GM18511 (cell line): ENCODE measurements at regions not wholly inside any gene's neighbourhood (a gene's known extent, or its start where the extent isn't known, plus 50 kb on each side); places are given as distances from the start of the nearest gene placed in this dataset.

Source experiments
- ATAC-seq: cut with Tn5 transposase; IDR thresholded peaks from one replicate; pipeline ENCODE4 v1.9.1; 2021; ENCODE audit warnings: mild to moderate bottlenecking, moderate library complexity; ENCODE audit not compliant: unreplicated experiment

- ATAC-seq, result no peak
These were observed 125.1 kb upstream of the STT3B start for GRCh38 chr3:31407665-31408064.

DNA sequence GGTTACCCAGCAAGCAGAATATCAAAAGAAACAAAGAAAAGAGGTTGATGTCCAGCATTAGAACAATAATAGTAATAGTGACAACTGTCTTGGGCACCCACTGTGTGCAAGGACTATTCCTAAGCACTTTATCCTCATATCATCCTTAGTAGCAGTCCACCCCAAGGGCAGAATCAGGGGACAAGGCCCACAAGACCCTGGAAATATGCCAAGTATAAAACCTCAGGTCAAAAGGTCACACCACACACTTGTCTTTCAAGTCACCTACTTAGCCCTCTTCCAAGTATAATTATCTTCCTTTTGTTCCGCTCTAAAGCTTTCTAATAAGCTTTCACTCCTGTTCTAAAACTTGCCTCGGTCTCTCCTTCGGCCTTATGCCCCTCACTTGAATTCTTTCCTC is 124.0 kb upstream of the STT3B start:
- no peak for ATAC-seq

GRCh38 chr3:31409389-31409788 is 123.3 kb upstream of the STT3B start:
- no peak for ATAC-seq

GRCh38 chr3:31409866-31410265 is 122.9 kb upstream of the STT3B start:
- no peak for ATAC-seq

- ATAC-seq, result no peak
These were observed 122.3 kb upstream of the STT3B start for GRCh38 chr3:31410411-31410810.

GRCh38 chr3:31412832-31413231 is 119.9 kb upstream of the STT3B start:
- ATAC-seq, result no peak

GRCh38 chr3:31413515-31413914 is 119.2 kb upstream of the STT3B start:
- no peak for ATAC-seq

DNA sequence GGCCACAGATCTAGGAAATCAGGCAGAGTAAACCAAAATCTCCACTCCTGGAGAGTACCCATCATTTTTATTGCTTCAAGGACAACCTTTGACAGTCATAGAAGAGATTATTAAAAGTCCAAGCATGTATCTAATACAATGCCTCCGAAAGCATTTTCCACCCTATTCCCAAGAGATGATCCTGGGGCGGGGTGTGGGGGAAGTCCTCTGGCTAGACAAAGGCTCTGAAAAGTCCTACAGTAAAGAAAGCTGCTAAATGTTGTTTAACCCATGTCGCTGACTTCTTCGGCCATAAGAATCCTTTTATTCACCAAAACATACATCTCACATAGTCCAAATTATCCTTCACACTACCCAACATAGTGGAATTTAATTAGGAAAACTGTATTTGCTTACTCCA is 115.7 kb upstream of the STT3B start:
- ATAC-seq, result no peak

DNA sequence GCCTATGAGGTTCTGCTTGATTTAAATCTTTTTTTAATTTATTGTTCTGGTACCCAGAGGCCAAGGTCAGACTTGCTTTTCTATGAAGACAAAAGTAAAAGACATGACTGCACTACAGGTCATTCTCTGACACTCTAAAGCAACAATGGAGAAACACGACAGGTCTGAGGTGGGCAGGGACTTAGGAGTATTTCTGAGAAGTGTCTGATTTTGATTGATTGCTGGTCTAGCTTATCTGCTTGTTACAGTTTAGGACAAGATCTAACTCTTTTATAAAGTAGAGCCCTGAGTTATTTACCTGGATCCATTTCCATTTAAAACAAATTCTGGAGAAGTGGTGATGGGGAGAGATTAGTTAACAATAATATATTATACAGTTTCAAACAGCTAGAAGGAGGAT is 115.2 kb upstream of the STT3B start:
- ATAC-seq, result no peak

GRCh38 chr3:31420311-31420710 is 112.4 kb upstream of the STT3B start:
- ATAC-seq, result no peak

- ATAC-seq, result peak; percentile 75
These were observed 111.2 kb upstream of the STT3B start for GRCh38 chr3:31421314-31422048.

DNA sequence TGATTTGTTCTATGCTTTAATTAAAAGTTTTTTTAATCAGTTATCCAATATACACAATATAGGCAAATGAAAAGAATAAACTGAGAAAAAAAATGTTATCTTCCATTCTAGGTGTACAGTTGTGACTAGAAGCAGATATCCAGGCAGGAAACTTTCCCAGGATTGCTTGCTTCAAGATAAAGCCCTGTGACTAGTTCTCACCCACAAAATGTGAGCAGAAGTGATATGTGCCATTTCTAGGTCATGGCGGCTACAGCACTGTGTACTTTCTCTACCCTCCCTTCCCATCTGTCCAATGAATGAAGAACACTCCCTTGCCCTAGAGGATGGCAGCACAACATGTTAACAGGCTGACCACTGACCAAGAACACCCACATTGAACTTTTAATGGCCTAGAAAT is 110.5 kb upstream of the STT3B start:
- ATAC-seq, result no peak

GRCh38 chr3:31423482-31423881 is 109.2 kb upstream of the STT3B start:
- no peak for ATAC-seq

- no peak for ATAC-seq
These were observed 107.3 kb upstream of the STT3B start for GRCh38 chr3:31425401-31425800.

GRCh38 chr3:31427623-31428022 is 105.1 kb upstream of the STT3B start:
- no peak for ATAC-seq

GRCh38 chr3:31431321-31431720 is 101.4 kb upstream of the STT3B start:
- no peak for ATAC-seq

DNA sequence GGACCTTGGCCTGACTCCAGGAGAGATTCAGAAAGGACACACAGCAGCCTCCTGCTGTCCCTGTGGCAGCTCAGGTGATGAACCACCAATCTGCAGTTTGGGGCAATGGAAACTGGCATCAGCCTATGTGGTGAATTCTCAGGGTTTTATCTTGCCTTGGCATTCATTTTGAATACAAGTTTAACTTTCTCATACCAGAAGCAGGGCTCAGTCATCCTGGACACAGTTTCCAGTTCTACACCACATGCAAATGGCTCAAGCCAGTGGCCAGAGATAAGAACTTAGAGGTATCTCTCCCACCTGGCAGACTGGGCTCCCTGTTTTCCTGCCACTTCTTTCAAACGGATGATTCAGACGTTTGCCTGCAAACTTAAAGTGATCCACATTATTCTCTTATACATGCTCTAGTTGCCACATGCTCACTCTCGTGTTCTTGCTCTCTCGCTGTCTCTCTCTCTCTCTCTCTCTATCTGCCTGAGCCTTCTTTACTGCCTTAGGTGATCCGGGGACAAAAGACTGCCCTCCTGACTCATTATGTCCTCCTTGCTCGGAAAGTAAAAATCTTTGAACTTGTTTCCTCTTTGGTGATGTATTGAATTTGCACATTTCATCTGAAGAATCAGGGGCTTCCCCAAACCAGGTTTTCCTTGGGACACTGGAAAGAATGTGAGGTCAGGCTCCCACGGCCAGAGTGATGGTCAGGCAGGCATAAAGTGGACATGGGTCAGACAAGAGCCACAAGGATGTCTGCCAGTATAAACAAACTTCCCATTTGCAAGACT is 99.6 kb upstream of the STT3B start:
- no peak for ATAC-seq

DNA sequence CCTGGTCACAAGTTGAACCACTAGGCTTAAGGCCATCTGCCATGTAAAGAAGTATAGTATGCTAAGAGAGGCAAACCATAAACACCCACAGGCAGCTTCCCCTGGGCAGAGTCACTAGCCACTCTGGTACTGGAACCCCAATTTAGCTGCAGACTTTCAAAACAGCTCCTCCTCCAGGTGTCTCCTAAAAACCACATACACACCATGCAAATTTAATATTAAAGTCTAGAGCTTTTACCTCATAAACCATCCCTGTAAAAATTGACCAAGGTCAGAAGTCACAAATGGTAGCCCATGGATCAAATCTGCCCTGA is 99.1 kb upstream of the STT3B start:
- no peak for ATAC-seq

GRCh38 chr3:31434819-31435218 is 97.9 kb upstream of the STT3B start:
- ATAC-seq, result no peak

- ATAC-seq, result no peak
These were observed 95.9 kb upstream of the STT3B start for GRCh38 chr3:31436830-31437229.

DNA sequence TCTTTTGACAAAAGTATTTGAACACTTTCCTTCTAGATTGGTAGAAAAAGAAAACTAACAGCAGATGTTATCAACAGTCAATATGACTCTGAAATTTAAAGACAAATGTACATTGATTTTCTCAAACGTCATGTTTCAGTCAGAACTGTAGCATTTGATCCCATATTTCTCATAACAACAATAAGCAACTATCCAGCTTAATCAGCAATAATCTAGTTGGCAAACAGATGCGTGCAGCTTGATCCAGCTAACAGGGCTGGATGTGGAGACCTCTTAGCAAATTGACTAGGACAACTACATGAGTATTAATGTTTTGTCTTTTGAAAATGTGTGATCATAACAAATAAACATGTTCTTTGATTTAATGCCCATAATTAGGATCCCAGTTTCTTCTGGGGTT is 94.0 kb upstream of the STT3B start:
- no peak for ATAC-seq

DNA sequence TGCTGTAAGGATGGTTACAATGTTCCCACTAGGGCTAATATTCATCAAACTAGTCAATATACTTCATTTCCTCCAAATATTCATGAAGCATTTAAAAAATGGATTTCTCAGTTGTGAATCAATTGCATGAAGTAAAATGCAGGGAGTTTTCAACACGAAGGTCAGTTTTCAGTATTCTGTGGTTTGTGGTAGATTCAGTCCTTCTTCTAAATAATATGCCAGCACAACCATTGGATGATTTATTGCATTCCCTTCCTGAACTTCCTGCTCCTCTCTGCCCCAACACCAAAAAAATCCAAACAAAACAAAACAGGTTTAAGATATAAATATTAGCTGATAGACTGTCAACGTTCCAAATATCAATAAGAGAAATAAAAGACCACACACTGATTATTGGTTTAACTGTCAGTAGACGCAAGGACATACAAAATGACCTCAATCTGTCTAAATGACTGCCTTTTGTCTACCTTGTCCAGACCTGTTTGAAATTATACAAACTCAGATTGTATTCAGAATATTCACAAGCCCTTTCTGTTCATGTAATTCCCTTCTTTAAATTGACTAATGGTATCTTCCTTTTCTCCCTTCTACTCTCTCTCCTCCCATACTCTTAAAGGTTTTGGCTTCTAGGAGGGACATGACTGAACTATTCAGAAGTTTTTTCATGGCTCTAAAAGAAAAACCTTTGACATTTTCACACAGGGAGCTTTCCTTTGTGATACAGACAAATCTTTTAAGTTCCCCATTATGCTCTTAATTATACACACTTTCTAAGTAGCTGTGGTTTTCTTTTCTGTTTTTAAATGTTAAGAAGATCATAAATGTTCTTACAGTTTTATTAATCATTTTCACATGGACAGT is 92.6 kb upstream of the STT3B start:
- no peak for ATAC-seq
